H9 (cell line): ENCODE measurements at regions not wholly inside any gene's neighbourhood (a gene's known extent, or its start where the extent isn't known, plus 50 kb on each side); places are given as distances from the start of the nearest gene placed in this dataset.

Source experiments
- DNase-seq: peaks from one replicate; pipeline ENCODE4 v3.0.0-alpha.2; 2017
- H2AFZ ChIP-seq: one replicate; pipeline ENCODE4 v1.6.1; 2013; ENCODE audit warnings: mild to moderate bottlenecking, low read length, control low read depth, moderate library complexity
- H2AK5ac ChIP-seq: 2 replicates; pipeline ENCODE4 v1.6.1; 2013; ENCODE audit warnings: low read length, control low read depth, mixed read lengths; ENCODE audit not compliant: insufficient read length
- H2BK120ac ChIP-seq: one replicate; pipeline ENCODE4 v1.6.1; 2013; ENCODE audit warnings: low read depth, mild to moderate bottlenecking, low read length, control low read depth, inconsistent platforms; ENCODE audit not compliant: poor library complexity, severe bottlenecking
- H2BK12ac ChIP-seq: 2 replicates; pipeline ENCODE4 v1.6.1; 2013; ENCODE audit warnings: low read length, control low read depth, mixed read lengths, low read depth; ENCODE audit not compliant: insufficient read length
- H2BK15ac ChIP-seq: 2 replicates; pipeline ENCODE4 v1.6.1; 2013; ENCODE audit warnings: low read depth, low read length, control low read depth
- H2BK20ac ChIP-seq: one replicate; pipeline ENCODE4 v1.6.1; 2013; ENCODE audit warnings: low read depth, mild to moderate bottlenecking, low read length, control low read depth, inconsistent platforms; ENCODE audit not compliant: poor library complexity, severe bottlenecking
- H2BK5ac ChIP-seq: 2 replicates; pipeline ENCODE4 v1.6.1; 2013; ENCODE audit warnings: low read length, control low read depth, mixed read lengths; ENCODE audit not compliant: insufficient read length
- H3K14ac ChIP-seq: 2 replicates; pipeline ENCODE4 v1.6.1; 2013; ENCODE audit warnings: low read length, control low read depth; ENCODE audit not compliant: insufficient read depth
- H3K18ac ChIP-seq: 2 replicates; pipeline ENCODE4 v1.6.1; 2013; ENCODE audit warnings: low read depth, mild to moderate bottlenecking, mixed read lengths, low read length, control low read depth; ENCODE audit not compliant: insufficient read length
- H3K23ac ChIP-seq: 2 replicates; pipeline ENCODE4 v1.6.1; 2013; ENCODE audit warnings: low read length, control low read depth, mixed read lengths, low read depth; ENCODE audit not compliant: insufficient read length
- H3K23me2 ChIP-seq: 2 replicates; pipeline ENCODE4 v1.6.1; 2013; ENCODE audit warnings: low read depth, mild to moderate bottlenecking, mixed read lengths, low read length, control low read depth; ENCODE audit not compliant: insufficient read length, poor library complexity, severe bottlenecking
- H3K27ac ChIP-seq: 2 replicates; pipeline ENCODE4 v1.5.1; 2013; ENCODE audit warnings: low read length, control low read depth, mixed read lengths, low read depth; ENCODE audit not compliant: insufficient read length
- H3K27me3 ChIP-seq: 2 replicates; pipeline ENCODE4 v1.6.1; 2013; ENCODE audit warnings: low read length, control low read depth, inconsistent platforms; ENCODE audit not compliant: insufficient read depth
- H3K4ac ChIP-seq: 2 replicates; pipeline ENCODE4 v1.6.1; 2013; ENCODE audit warnings: low read depth, mild to moderate bottlenecking, control low read depth, inconsistent platforms, low read length, moderate library complexity
- H3K4me1 ChIP-seq: 2 replicates; pipeline ENCODE4 v1.6.1; 2013; ENCODE audit warnings: low read length, control low read depth, inconsistent platforms; ENCODE audit not compliant: insufficient read depth
- H3K4me2 ChIP-seq: 2 replicates; pipeline ENCODE4 v1.6.1; 2013; ENCODE audit warnings: low read length, control low read depth, mixed read lengths; ENCODE audit not compliant: insufficient read length, insufficient read depth
- H3K56ac ChIP-seq: 2 replicates; pipeline ENCODE4 v1.6.1; 2013; ENCODE audit warnings: low read depth, mild to moderate bottlenecking, mixed read lengths, low read length, control low read depth; ENCODE audit not compliant: insufficient read length
- H3K79me1 ChIP-seq: 2 replicates; pipeline ENCODE4 v1.6.1; 2013; ENCODE audit warnings: low read depth, mild to moderate bottlenecking, moderate library complexity, low read length, control low read depth, inconsistent platforms; ENCODE audit not compliant: insufficient read depth, poor library complexity, severe bottlenecking
- H3K79me2 ChIP-seq: 2 replicates; pipeline ENCODE4 v1.6.1; 2013; ENCODE audit warnings: low read length, control low read depth, inconsistent platforms; ENCODE audit not compliant: insufficient read depth
- H3K9ac ChIP-seq: 2 replicates; pipeline ENCODE4 v1.6.1; 2013; ENCODE audit warnings: low read length, control low read depth, mixed read lengths; ENCODE audit not compliant: insufficient read length; ENCODE audit errors: extremely low read depth
- H3K9me3 ChIP-seq: one replicate; pipeline ENCODE4 v1.6.1; 2013; ENCODE audit warnings: low read depth, low read length, inconsistent platforms; ENCODE audit not compliant: control insufficient read depth
- H3T11ph ChIP-seq: one replicate; pipeline ENCODE4 v1.6.1; 2013; ENCODE audit warnings: mild to moderate bottlenecking, low read length, control low read depth, inconsistent platforms
- H4K20me1 ChIP-seq: one replicate; pipeline ENCODE4 v1.6.1; 2013; ENCODE audit not compliant: control insufficient read depth, insufficient read length, insufficient read depth
- H4K5ac ChIP-seq: 2 replicates; pipeline ENCODE4 v1.6.1; 2013; ENCODE audit warnings: low read depth, mild to moderate bottlenecking, mixed read lengths, low read length, control low read depth; ENCODE audit not compliant: insufficient read length
- H4K8ac ChIP-seq: replicated peaks from 2 replicates; pipeline ENCODE4 v1.6.1; 2013; ENCODE audit warnings: low read length, control low read depth, mixed read lengths, low read depth; ENCODE audit not compliant: insufficient read length
- H4K91ac ChIP-seq: 2 replicates; pipeline ENCODE4 v1.6.1; 2013; ENCODE audit warnings: low read depth, mild to moderate bottlenecking, moderate library complexity, mixed read lengths, low read length, control low read depth; ENCODE audit not compliant: insufficient read length
- H3K27ac Mint-ChIP-seq, 3 experiments: 2 replicates in 2 of 3; 3 replicates in 1 of 3; pipeline ENCODE4 v1.8.0; 2020 to 2021; ENCODE audit warnings: mixed read lengths in 3 of 3, mild to moderate bottlenecking in 1 of 3, moderate library complexity in 1 of 3
- H3K27me3 Mint-ChIP-seq: 2 replicates; pipeline ENCODE4 v1.8.0; 2021; ENCODE audit warnings: low read depth, mild to moderate bottlenecking, moderate library complexity, mixed read lengths
- H3K36me3 Mint-ChIP-seq, 3 experiments: 2 replicates in 2 of 3; 3 replicates in 1 of 3; pipeline ENCODE4 v1.8.0; 2020 to 2021; ENCODE audit warnings: low read depth in 3 of 3, mixed read lengths in 3 of 3; ENCODE audit not compliant: insufficient read depth in 1 of 3
- H3K4me1 Mint-ChIP-seq, 2 experiments: 2 replicates each; pipeline ENCODE4 v1.8.0; 2020; ENCODE audit warnings: mixed read lengths in 2 of 2
- H3K4me3 Mint-ChIP-seq, 2 experiments: 2 replicates in 1 of 2; 3 replicates in 1 of 2; pipeline ENCODE4 v1.8.0; 2020 to 2021; ENCODE audit warnings: mild to moderate bottlenecking in 2 of 2, mixed read lengths in 2 of 2, moderate library complexity in 1 of 2
- H3K9me3 Mint-ChIP-seq, 2 experiments: 2 replicates in 1 of 2; 3 replicates in 1 of 2; pipeline ENCODE4 v1.8.0; 2020; ENCODE audit warnings: mild to moderate bottlenecking in 2 of 2, mixed read lengths in 2 of 2, moderate library complexity in 1 of 2
- CTCF ChIP-seq: fragments of 200-600 bp; sonication (generic); conservative IDR thresholded peaks from 3 replicates; pipeline ENCODE4 v1.8.0; 2021; ENCODE audit warnings: antibody characterized with exemption, mild to moderate bottlenecking
- WGBS: extraction: QIAGEN DNeasy Blood & Tissue Kit; methylation state at CpG from one replicate; pipeline ENCODE4 v1.1.7; 2013; ENCODE audit warnings: missing lambda C conversion rate, low lambda C conversion rate, mixed read lengths; ENCODE audit not compliant: insufficient read length; ENCODE audit errors: extremely low coverage; 5-methylcytosine and 5-hydroxymethylcytosine counted together

GRCh38 chr2:207475546-207475945 is 54.2 kb upstream of the CREB1 start:
- no peak overlapping the region for H3K4me2 ChIP-seq
- H3K56ac ChIP-seq, result no peak overlapping the region
- no peak overlapping the region for H3K4me3 Mint-ChIP-seq
- H3K27me3 ChIP-seq, result no peaks in the 10 kb centered on the region
- no CpG with 5 or more reads among the region's 3 CpGs for WGBS
- TF ChIP-seq CTCF, result no peak
- H3K4me1 ChIP-seq, result peaks cover 9% of the 10 kb centered on the region; the same call in 1 of the 2 replicates
- no peak overlapping the region for H3K23ac ChIP-seq
- no peak overlapping the region for H4K5ac ChIP-seq
- H3K9me3 ChIP-seq, result no peaks in the 10 kb centered on the region
- DNase-seq, result no peak
- no peak overlapping the region for H3K14ac ChIP-seq
- H2AK5ac ChIP-seq, result no peak overlapping the region
- peak overlapping the region in 1 of 3 experiments; percentile 32; a peak in 1 of 7 replicates for H3K27ac Mint-ChIP-seq
- no peak overlapping the region for H4K8ac ChIP-seq
- no peaks in the 10 kb centered on the region; the same call in 1 of the 2 replicates for H3K27me3 Mint-ChIP-seq
- H3K79me1 ChIP-seq, result no peaks in the 10 kb centered on the region
- H2BK5ac ChIP-seq, result no peak overlapping the region
- H3K18ac ChIP-seq, result no peak overlapping the region
- no peak overlapping the region for H2BK120ac ChIP-seq
- peaks cover 38 to 45% of the 10 kb centered on the region in 2 experiments for H3K4me1 Mint-ChIP-seq
- H3K9me3 Mint-ChIP-seq, result no peaks in the 10 kb centered on the region
- no peak overlapping the region for H2BK15ac ChIP-seq
- H3K36me3 Mint-ChIP-seq, result no peaks in the 10 kb centered on the region
- H2BK20ac ChIP-seq, result no peak overlapping the region
- no peak overlapping the region for H2BK12ac ChIP-seq
- H3K9ac ChIP-seq, result no peak overlapping the region
- H3T11ph ChIP-seq, result no peak overlapping the region
- no peak overlapping the region for H3K4ac ChIP-seq
- no peaks in the 10 kb centered on the region for H3K23me2 ChIP-seq
- no peak overlapping the region for H2AFZ ChIP-seq
- H3K27ac ChIP-seq, result no peak overlapping the region
- H4K91ac ChIP-seq, result no peak overlapping the region
- H4K20me1 ChIP-seq, result no peaks in the 10 kb centered on the region
- no peaks in the 10 kb centered on the region for H3K79me2 ChIP-seq
